ENCODE measurements at regions not wholly inside any gene's neighbourhood (a gene's known extent, or its start where the extent isn't known, plus 50 kb on each side); places are given as distances from the start of the nearest gene placed in this dataset.

- H3K9me3 ChIP-seq = no peaks in the 10 kb centered on the region
- no peaks in the 10 kb centered on the region for H3K27me3 ChIP-seq
- H3K36me3 ChIP-seq = no peaks in the 10 kb centered on the region
- intact Hi-C loops (cut with DNase I) = no loop called here
- peaks cover 23% of the 10 kb centered on the region for H3K4me1 ChIP-seq
- TF ChIP-seq POLR2A (IDR thresholded peaks at IDR 0.05) (no peak), CTCF (IDR thresholded peaks at IDR 0.05) (no peak), POLR2AphosphoS5 (IDR thresholded peaks at IDR 0.05; ENCODE audit: insufficient read depth in 1 of 2, low read depth in 1 of 2) (no peak)
- H3K4me3 ChIP-seq = no peak overlapping the region
- H3K27ac ChIP-seq = peak overlapping the region; percentile 57
- no peak for DNase-seq (ENCODE audit: extremely low spot score in 2 of 2)
Measured at GRCh38 chr6:1525364-1526038, 84.2 kb upstream of the FOXC1 start.

- Histone ChIP-seq H3K4me1 (peaks cover 23% of the 10 kb centered on the region), H3K27me3 (no peaks in the 10 kb centered on the region), H3K27ac (peak overlapping the region; percentile 57), H3K4me3 (peak overlapping the region in 1 of 2 donors; percentile 10), H3K9me3 (no peaks in the 10 kb centered on the region), H3K36me3 (no peaks in the 10 kb centered on the region)
- TF ChIP-seq POLR2A (IDR thresholded peaks at IDR 0.05) (no peak), CTCF (IDR thresholded peaks at IDR 0.05) (no peak), POLR2AphosphoS5 (IDR thresholded peaks at IDR 0.05; ENCODE audit: insufficient read depth in 1 of 2, low read depth in 1 of 2) (no peak)
- intact Hi-C loops (cut with DNase I) = no loop called here
- DNase-seq (ENCODE audit: extremely low spot score in 2 of 2) = no peak
Measured at GRCh38 chr6:1526398-1527072, 83.2 kb upstream of the FOXC1 start.

GRCh38 chr6:1527073-1527457, 82.7 kb upstream of the FOXC1 start:
- H3K36me3 ChIP-seq = no peaks in the 10 kb centered on the region
- H3K4me1 ChIP-seq = peaks cover 23% of the 10 kb centered on the region
- no peak for TF ChIP-seq CTCF (IDR thresholded peaks at IDR 0.05)
- TF ChIP-seq POLR2A (IDR thresholded peaks at IDR 0.05) = no peak
- TF ChIP-seq POLR2AphosphoS5 (IDR thresholded peaks at IDR 0.05; ENCODE audit: insufficient read depth in 1 of 2, low read depth in 1 of 2) = no peak
- no peaks in the 10 kb centered on the region for H3K27me3 ChIP-seq
- DNase-seq (ENCODE audit: extremely low spot score in 2 of 2) = no peak
- no peaks in the 10 kb centered on the region for H3K9me3 ChIP-seq
- intact Hi-C loops (cut with DNase I) = no loop called here
- peak overlapping the region; percentile 57 for H3K27ac ChIP-seq
- peak overlapping the region in 1 of 2 donors; percentile 10 for H3K4me3 ChIP-seq

- Histone ChIP-seq H3K27ac (no peak overlapping the region), H3K4me1 (no peaks in the 10 kb centered on the region), H3K27me3 (no peaks in the 10 kb centered on the region), H3K9me3 (no peaks in the 10 kb centered on the region), H3K4me3 (no peak overlapping the region), H3K36me3 (no peaks in the 10 kb centered on the region)
- DNase-seq (ENCODE audit: extremely low spot score in 2 of 2) = no peak
- intact Hi-C loops (cut with DNase I) = no loop called here
- TF ChIP-seq POLR2A (IDR thresholded peaks at IDR 0.05) = no peak
- no peak for TF ChIP-seq POLR2AphosphoS5 (IDR thresholded peaks at IDR 0.05; ENCODE audit: insufficient read depth in 1 of 2, low read depth in 1 of 2)
- no peak for TF ChIP-seq CTCF (IDR thresholded peaks at IDR 0.05)
Measured at GRCh38 chr6:1535295-1535694, 74.4 kb upstream of the FOXC1 start.
